ENCODE measurements at regions not wholly inside any gene's neighbourhood (a gene's known extent, or its start where the extent isn't known, plus 50 kb on each side); places are given as distances from the start of the nearest gene placed in this dataset.

GRCh38 chr18:44111337-44111736, 569.4 kb upstream of the SETBP1 start:
- TF ChIP-seq ZNF561 (tag by site-specific recombination; IDR thresholded peaks at IDR 0.05; ENCODE audit: borderline replicate concordance), result no peak
- no peak for TF ChIP-seq REST (tag by site-specific recombination; IDR thresholded peaks at IDR 0.05)
- no peak for TF ChIP-seq CTCF (tag by site-specific recombination; IDR thresholded peaks at IDR 0.05)
- TF ChIP-seq ZNF148 (tag by site-specific recombination; IDR thresholded peaks at IDR 0.05; ENCODE audit: borderline replicate concordance), result no peak
- TF ChIP-seq MZF1 (tag by site-specific recombination; IDR thresholded peaks at IDR 0.05; ENCODE audit: borderline replicate concordance), result no peak
- TF ChIP-seq ZNF211 (tag by site-specific recombination; IDR thresholded peaks at IDR 0.05; ENCODE audit: low read depth), result no peak
- no peak for TF ChIP-seq ELK4 (IDR thresholded peaks at IDR 0.05; ENCODE audit: borderline replicate concordance, low read depth, low read length)

Data from HEK293 (cell line).